PFSK-1 (cell line): ENCODE measurements at regions not wholly inside any gene's neighbourhood (a gene's known extent, or its start where the extent isn't known, plus 50 kb on each side); places are given as distances from the start of the nearest gene placed in this dataset.

Experiments
- POLR2AphosphoS5 ChIP-seq: IDR thresholded peaks from 2 replicates; pipeline ENCODE4 v1.6.1; 2012; ENCODE audit warnings: low read depth, mild to moderate bottlenecking, control low read depth, low read length, moderate library complexity
- REST ChIP-seq, 2 experiments: IDR thresholded peaks; 2 replicates each; pipeline versions ENCODE4 v1.6.1 to v1.8.0; 2011 to 2012; ENCODE audit warnings: low read depth in 2 of 2, low read length in 2 of 2, control low read depth in 1 of 2, inconsistent platforms in 1 of 2, mild to moderate bottlenecking in 1 of 2, moderate library complexity in 1 of 2; ENCODE audit not compliant: insufficient read depth in 1 of 2
- TAF1 ChIP-seq: IDR thresholded peaks from 2 replicates; pipeline ENCODE4 v1.6.1; 2012; ENCODE audit warnings: low read length, control low read depth, borderline replicate concordance; ENCODE audit not compliant: insufficient read depth

- no peak for TF ChIP-seq POLR2AphosphoS5
- TF ChIP-seq REST (IDR thresholded peaks at IDR 0.05; ENCODE audit: insufficient read depth in 1 of 2, low read depth in 2 of 2, low read length in 2 of 2), result no peak
- TF ChIP-seq TAF1, result no peak
These were observed 356.8 kb downstream of the OSTF1 start for GRCh38 chr9:75445144-75445543.
